Left renal cortex interstitium (tissue), 4 donors: ENCODE measurements at regions not wholly inside any gene's neighbourhood (a gene's known extent, or its start where the extent isn't known, plus 50 kb on each side); places are given as distances from the start of the nearest gene placed in this dataset.
"Not testable (repeated sequence)": the region's sequence is repeated elsewhere in the genome, so short reads cannot be mapped to it uniquely, and the experiment has no call there.

Experiments used
- DNase-seq, 4 donors: peaks; one replicate each; pipeline ENCODE4 v3.0.0-alpha.2; 2013; ENCODE audit warnings: low read depth in 4 of 4, low spot score in 2 of 4, missing footprints in 1 of 4

GRCh38 chr22:22754961-22755777, 110.8 kb downstream of the GGTLC2 start:
- no peak for DNase-seq

DNA sequence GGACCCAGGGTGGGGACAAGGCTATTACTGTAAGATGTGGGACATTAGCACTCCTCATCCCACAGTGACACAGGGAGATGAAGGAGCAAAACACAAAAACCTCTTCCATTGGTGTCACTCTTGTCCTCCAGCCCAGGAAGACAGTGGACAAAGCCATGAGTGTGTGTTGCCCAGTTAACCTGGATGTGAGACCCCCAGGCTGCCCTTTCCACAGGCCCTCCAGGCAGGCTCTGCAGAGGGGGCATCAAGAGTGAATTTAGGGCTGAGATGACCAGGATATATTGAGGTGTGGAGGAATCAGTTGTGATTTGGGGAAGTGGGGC, 111.3 kb downstream of the GGTLC2 start:
- DNase-seq: no peak

GRCh38 chr22:22756109-22756508, 111.7 kb downstream of the GGTLC2 start:
- DNase-seq: no peak

- not testable (repeated sequence) for DNase-seq
Observed at GRCh38 chr22:22756551-22757201, 112.3 kb downstream of the GGTLC2 start.

DNA sequence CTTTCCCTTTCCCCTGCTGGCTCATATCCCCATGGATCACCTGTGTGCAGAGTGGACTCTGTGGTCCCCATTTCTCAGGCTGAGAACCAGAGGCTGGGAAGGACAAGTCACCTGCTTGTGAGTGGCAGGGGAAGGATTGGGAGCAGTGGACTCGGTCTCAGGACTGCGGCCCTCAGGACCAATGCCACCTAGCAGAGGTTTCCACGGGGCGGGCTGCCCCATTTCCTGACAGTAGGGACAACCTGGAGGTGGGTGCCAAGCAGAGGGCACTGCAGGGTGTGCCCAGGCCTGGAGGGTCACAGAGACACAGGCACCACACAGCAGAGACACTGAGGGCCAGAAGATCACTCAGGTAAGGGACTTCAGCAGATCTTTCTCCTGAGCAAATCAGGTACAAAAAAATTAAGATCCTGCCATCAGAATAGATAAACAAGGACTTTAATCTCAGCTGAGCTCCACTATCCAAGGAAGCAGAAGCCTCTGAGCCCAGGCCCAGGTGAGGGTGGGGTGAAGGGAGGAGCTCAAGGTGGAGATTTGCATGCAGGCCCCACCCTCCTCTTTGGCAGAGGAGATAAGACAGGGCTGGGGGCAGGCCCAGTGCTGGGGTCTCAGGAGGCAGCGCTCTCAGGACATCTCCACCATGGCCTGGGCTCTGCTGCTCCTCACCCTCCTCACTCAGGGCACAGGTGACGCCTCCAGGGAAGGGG, 113.8 kb downstream of the GGTLC2 start:
- not testable (repeated sequence) for DNase-seq

DNA sequence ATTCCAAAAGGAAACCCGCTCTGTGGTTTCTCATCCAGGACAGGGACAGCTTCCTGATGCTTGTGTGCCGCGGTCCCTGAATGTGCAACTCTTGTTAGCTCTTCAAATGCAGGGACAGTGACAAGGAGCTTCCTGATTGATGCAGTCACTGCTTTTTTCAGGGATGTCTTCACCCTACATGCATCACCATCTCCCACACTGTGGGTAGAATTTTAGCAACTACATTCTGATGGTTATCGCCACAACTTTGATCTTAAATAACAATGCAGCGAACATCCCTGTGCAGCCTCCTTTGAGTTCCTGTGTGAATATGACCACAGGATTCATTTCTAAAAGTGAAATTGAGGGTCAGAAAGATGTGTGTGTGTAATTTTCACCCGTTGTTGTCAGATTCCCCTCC, 115.0 kb downstream of the GGTLC2 start:
- no peak for DNase-seq

- DNase-seq: no peak
Observed at GRCh38 chr22:22759889-22760546, 115.6 kb downstream of the GGTLC2 start.

- no peak for DNase-seq
Observed at GRCh38 chr22:22761606-22761962, 117.2 kb downstream of the GGTLC2 start.

DNA sequence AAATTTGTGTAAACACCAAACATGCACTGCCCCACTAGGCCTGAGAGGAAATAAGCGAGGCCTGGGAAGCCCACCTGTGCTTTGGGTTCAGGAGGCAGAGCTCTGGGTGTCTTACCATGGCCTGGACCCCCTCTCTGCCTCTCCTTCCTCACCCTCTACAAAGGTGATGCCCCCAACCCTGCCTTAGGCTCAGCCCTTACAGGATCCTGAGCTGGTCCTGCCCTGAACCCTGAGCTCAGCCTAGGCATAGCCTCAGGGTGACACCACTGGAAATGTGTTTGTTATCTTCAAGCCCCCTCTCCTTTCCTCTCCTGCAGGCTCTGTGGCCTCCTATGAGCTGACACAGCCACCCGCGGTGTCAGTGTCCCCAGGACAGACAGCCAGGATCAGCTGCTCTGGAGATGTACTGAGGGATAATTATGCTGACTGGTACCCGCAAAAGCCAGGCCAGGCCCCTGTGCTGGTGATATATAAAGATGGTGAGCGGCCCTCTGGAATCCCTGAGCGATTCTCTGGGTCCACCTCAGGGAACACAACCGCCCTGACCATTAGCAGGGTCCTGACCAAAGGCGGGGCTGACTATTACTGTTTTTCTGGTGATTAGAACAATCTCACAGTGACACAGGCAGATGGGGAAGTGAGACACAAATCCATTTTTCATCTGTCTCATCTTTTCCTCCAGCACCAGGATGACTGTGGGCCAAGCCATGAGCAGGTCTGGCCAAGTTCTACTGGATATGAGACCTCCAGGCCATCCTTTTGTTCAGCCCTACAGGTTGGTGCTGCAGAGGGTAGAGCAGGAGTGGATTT, 117.8 kb downstream of the GGTLC2 start:
- DNase-seq: no peak

DNA sequence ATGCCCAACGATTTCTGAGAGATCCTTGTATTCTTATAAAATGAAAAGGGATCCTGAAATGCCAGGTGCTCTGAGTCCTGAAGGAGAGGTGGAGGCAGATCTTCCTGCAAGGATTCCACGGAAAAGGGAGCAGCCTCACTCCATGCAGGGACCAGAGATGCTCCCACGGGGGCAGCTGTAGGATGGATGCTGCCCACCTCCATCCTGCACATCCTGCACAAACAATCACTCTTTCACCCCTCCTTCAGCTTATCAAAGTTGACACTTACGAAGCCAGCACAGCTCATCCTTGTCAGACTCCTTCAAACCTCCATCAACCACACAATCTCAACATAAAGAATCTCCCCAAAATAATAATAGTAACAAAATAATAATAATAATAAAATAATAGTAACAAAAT, 119.1 kb downstream of the GGTLC2 start:
- DNase-seq: no peak

- DNase-seq: no peak
Observed at GRCh38 chr22:22764085-22764484, 119.7 kb downstream of the GGTLC2 start.

DNA sequence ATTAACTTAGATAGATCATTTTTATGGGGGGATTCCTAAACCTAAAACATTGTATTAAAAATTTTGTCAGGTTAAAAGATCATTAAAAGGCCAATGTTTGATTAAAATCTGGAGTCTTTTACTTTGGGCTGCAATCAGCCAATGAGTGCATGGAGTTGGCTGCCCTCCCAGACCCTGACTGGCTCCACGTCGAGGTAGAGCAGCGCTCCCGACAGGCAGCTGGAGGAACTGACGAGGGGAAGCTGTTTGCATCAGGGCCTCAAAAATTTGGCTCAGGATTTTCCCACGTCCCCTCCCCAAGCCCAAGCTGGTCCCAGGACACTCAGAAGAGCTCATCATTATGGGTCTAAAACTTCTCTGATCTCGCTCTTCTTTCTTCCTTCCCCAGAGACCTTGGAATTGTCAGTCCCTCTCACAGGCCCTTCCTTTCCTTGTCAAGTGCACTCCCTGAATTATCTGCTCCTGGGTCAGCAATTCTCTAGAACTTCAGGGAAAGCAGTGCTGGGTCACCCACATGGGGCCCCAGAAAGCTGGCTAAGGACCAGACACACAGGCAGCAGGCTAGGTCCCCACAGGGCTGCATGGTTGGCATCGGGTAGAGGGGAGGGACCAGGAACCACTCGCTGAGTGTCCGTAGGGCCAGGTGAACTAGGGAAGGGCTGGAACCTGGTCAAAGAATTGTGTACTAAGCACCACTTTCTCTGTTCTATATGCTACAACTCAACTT, 119.6 kb upstream of the IGLL5 start:
- no peak for DNase-seq

GRCh38 chr22:22768885-22769284, 118.7 kb upstream of the IGLL5 start:
- DNase-seq: no peak

GRCh38 chr22:22769434-22770279, 118.0 kb upstream of the IGLL5 start:
- no peak for DNase-seq

DNA sequence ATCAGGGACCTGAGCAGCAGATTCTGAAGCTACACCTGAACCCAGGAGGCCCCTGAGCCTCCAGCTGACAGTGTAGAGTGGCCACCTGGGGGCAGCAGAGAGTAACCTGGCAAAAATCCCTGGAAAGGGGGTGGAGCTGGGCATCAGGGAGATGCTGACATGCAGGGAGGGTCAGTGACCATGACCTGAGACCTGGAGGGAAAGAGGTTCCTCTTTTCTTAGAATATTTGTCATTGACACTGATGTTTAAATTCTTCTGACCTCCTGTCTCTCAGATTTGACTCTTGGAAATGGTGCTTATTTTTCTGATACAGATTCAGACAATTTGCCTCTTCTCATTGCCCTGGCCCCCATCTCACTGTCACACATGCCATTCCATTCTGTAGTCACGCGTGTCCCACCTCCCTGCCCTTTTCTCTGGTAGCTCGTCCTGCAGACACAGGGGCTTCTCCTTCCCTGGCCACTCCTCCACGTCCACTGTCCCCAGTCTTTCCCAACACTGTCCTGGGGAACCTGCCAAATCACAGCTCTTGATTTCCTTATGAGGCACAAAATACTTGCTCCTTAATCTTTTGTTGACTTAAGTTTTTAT, 117.2 kb upstream of the IGLL5 start:
- DNase-seq: peak in 1 of 4 donors; percentile 20

DNA sequence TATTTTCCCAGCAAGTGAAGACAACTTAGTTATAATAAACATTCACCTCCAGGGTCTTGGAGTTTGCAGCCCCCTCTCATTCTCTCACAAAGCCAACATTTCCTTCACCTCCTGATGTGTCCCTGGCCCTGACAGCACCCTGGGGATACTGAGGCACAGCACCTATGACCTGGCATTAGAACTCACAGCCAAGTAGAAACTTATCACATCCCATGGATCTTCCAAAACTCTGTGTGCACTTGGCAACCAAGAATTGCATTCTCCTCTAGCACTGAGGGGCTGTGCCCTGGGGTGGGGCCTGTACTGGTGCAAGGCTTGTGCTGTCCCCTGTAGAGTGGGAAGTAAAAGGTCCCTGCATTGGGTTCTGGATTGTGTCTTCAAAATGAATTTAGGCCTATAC, 116.7 kb upstream of the IGLL5 start:
- DNase-seq: no peak

- DNase-seq: no peak
Observed at GRCh38 chr22:22771696-22772377, 115.8 kb upstream of the IGLL5 start.

- DNase-seq: no peak
Observed at GRCh38 chr22:22772396-22772795, 115.2 kb upstream of the IGLL5 start.
